Neural cell (in vitro differentiated cells): ENCODE measurements at regions not wholly inside any gene's neighbourhood (a gene's known extent, or its start where the extent isn't known, plus 50 kb on each side); places are given as distances from the start of the nearest gene placed in this dataset.

Source experiments
- H2AFZ ChIP-seq: fragments of 200-600, 300-800 bp; sonication (generic), shearing (Covaris generic); 2 replicates; pipeline ENCODE4 v1.6.0; 2014; ENCODE audit warnings: low read depth, mild to moderate bottlenecking, antibody characterized with exemption, low read length, moderate library complexity
- H3F3A ChIP-seq: fragments of 200-600 bp; shearing (Covaris generic); 2 replicates; pipeline ENCODE4 v1.6.1; 2016; ENCODE audit warnings: mild to moderate bottlenecking, moderate library complexity, mixed read lengths, antibody characterized with exemption, low read length; ENCODE audit not compliant: insufficient read depth, poor library complexity, severe bottlenecking
- H3K27ac ChIP-seq: fragments of 200-600, 300-800 bp; sonication (generic), shearing (Covaris generic); 2 replicates; pipeline ENCODE4 v1.5.1; 2014; ENCODE audit warnings: mild to moderate bottlenecking, low read length, moderate library complexity
- H3K27me3 ChIP-seq: fragments of 300-800, 200-600 bp; sonication (generic), shearing (Covaris generic); 2 replicates; pipeline ENCODE4 v1.6.0; 2014; ENCODE audit warnings: mild to moderate bottlenecking, low read depth, low read length, moderate library complexity; ENCODE audit not compliant: insufficient read depth
- H3K36me3 ChIP-seq: fragments of 300-800, 200-600 bp; sonication (generic), shearing (Covaris generic); 2 replicates; pipeline ENCODE4 v1.5.1; 2014; ENCODE audit warnings: mild to moderate bottlenecking, antibody characterized with exemption, low read length, moderate library complexity; ENCODE audit not compliant: insufficient read depth
- H3K4me2 ChIP-seq: fragments of 300-800, 200-600 bp; sonication (generic), shearing (Covaris generic); 2 replicates; pipeline ENCODE4 v1.6.0; 2014; ENCODE audit warnings: mild to moderate bottlenecking, low read length
- H3K4me3 ChIP-seq: fragments of 300-800, 200-600 bp; sonication (generic), shearing (Covaris generic); 2 replicates; pipeline ENCODE4 v1.5.1; 2014; ENCODE audit warnings: mild to moderate bottlenecking, low read length, moderate library complexity
- H3K79me2 ChIP-seq: fragments of 200-600 bp; shearing (Covaris generic); replicated peaks from 2 replicates; pipeline ENCODE4 v1.6.0; 2014; ENCODE audit warnings: mild to moderate bottlenecking, low read length, moderate library complexity; ENCODE audit not compliant: insufficient read depth
- H3K9ac ChIP-seq: fragments of 300-800, 200-600 bp; sonication (generic), shearing (Covaris generic); 2 replicates; pipeline ENCODE4 v1.6.1; 2016; ENCODE audit warnings: mild to moderate bottlenecking, low read length, mixed read lengths
- H3K9me2 ChIP-seq: fragments of 200-600 bp; shearing (Covaris generic); 2 replicates; pipeline ENCODE4 v1.6.1; 2016; ENCODE audit warnings: mild to moderate bottlenecking, low read length, mixed read lengths; ENCODE audit not compliant: insufficient read depth
- H3K9me3 ChIP-seq: fragments of 200-600, 300-800 bp; sonication (generic), shearing (Covaris generic); 2 replicates; pipeline ENCODE4 v1.6.1; 2016; ENCODE audit warnings: mild to moderate bottlenecking, mixed run types, low read length, moderate library complexity, mixed read lengths
- H4K20me1 ChIP-seq: fragments of 200-600 bp; shearing (Covaris generic); 2 replicates; pipeline ENCODE4 v1.6.1; 2016; ENCODE audit warnings: mild to moderate bottlenecking, mixed run types; ENCODE audit not compliant: insufficient read depth
- EP300 ChIP-seq: fragments of 450-650 bp; conservative IDR thresholded peaks from 2 replicates; pipeline ENCODE4 v1.6.1; 2014; ENCODE audit warnings: antibody characterized with exemption, mild to moderate bottlenecking, moderate library complexity; ENCODE audit not compliant: poor library complexity, severe bottlenecking
- EZH2 ChIP-seq: fragments of 200-600, 300-800 bp; shearing (Covaris generic), sonication (generic); IDR thresholded peaks from 2 replicates; pipeline ENCODE4 v1.6.1; 2014; ENCODE audit warnings: antibody characterized with exemption, low read length, borderline replicate concordance, mild to moderate bottlenecking; ENCODE audit not compliant: insufficient read depth, poor library complexity, severe bottlenecking
- MXI1 ChIP-seq: fragments of 450-650 bp; conservative IDR thresholded peaks from 2 replicates; pipeline ENCODE4 v1.6.1; 2014; ENCODE audit warnings: antibody characterized with exemption, mild to moderate bottlenecking; ENCODE audit not compliant: poor library complexity, severe bottlenecking
- POLR2AphosphoS5 ChIP-seq: IDR thresholded peaks from 2 replicates; pipeline ENCODE4 v1.6.1; 2012
- RAD21 ChIP-seq: fragments of 450-650 bp; conservative IDR thresholded peaks from 2 replicates; pipeline ENCODE4 v1.6.1; 2014; ENCODE audit warnings: antibody characterized with exemption, mild to moderate bottlenecking, moderate library complexity
- SMC3 ChIP-seq: fragments of 450-650 bp; conservative IDR thresholded peaks from 2 replicates; pipeline ENCODE4 v1.6.1; 2014; ENCODE audit warnings: antibody characterized with exemption, mild to moderate bottlenecking, moderate library complexity; ENCODE audit not compliant: poor library complexity
- TAF1 ChIP-seq: IDR thresholded peaks from 2 replicates; pipeline ENCODE4 v1.6.1; 2012; ENCODE audit warnings: low read depth
- TF ChIP-seq, protein P1 (sequence below): IDR thresholded peaks from 2 replicates; pipeline ENCODE4 v1.6.1; 2012; ENCODE audit warnings: borderline replicate concordance
- TF ChIP-seq, protein P2 (sequence below): fragments of 450-650 bp; IDR thresholded peaks from 2 replicates; pipeline ENCODE4 v1.5.1; 2014; ENCODE audit warnings: antibody characterized with exemption, mild to moderate bottlenecking, moderate library complexity; ENCODE audit not compliant: poor library complexity, severe bottlenecking

DNA sequence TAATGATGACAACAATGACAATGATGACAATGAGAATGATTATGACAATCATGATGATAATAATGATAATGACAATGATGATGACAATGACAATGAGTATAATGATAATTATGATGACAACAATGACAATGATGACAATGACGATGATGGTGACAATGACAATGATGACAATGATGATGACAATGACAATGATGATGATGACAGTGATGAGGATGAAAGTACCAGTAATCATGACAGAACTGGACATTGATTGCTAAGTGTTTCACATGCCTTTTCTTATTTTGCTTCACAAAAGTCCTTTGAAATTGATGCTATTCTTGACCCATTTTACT is 1106.0 kb upstream of the AUTS2 start:
- no peaks in the 10 kb centered on the region for H3K27me3 ChIP-seq
- H3K9me2 ChIP-seq, result no peaks in the 10 kb centered on the region
- H3K9ac ChIP-seq, result no peak overlapping the region
- TF ChIP-seq EP300 (peak; percentile 88), POLR2AphosphoS5 (peak; percentile 21), SMC3 (no peak)
- no peak overlapping the region for H3K4me3 ChIP-seq
- H3K36me3 ChIP-seq, result no peaks in the 10 kb centered on the region
- H3F3A ChIP-seq, result no peaks in the 10 kb centered on the region
- H2AFZ ChIP-seq, result no peak overlapping the region
- H3K79me2 ChIP-seq, result no peaks in the 10 kb centered on the region
- H3K9me3 ChIP-seq, result peaks cover 4% of the 10 kb centered on the region
- H3K27ac ChIP-seq, result no peak overlapping the region
- H3K4me2 ChIP-seq, result no peak overlapping the region
- H4K20me1 ChIP-seq, result no peaks in the 10 kb centered on the region

DNA sequence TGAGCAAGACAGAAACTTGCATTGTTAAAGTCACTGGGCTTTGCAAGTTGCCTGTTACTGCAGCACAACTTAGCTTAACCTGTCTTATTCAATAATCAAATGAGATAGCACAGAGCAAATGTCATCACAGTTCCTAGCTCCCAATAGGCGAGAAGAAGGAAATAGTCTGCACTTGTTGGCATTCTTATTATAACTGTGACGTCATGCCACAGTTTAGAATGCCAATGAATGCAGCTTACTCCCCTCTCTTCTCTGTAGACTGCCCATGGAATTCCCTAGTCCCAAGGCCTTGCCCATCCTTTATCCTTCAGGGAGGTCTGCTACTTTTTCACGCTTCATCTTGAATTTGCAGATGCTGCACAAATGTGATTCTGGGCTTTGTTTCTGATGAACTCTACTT is 1094.9 kb upstream of the AUTS2 start:
- H3K27me3 ChIP-seq, result no peaks in the 10 kb centered on the region
- TF ChIP-seq RAD21 (no peak), TAF1 (no peak), EZH2 (no peak), POLR2AphosphoS5 (no peak), SMC3 (no peak), EP300 (no peak), MXI1 (no peak)
- TF ChIP-seq, protein P1, sequence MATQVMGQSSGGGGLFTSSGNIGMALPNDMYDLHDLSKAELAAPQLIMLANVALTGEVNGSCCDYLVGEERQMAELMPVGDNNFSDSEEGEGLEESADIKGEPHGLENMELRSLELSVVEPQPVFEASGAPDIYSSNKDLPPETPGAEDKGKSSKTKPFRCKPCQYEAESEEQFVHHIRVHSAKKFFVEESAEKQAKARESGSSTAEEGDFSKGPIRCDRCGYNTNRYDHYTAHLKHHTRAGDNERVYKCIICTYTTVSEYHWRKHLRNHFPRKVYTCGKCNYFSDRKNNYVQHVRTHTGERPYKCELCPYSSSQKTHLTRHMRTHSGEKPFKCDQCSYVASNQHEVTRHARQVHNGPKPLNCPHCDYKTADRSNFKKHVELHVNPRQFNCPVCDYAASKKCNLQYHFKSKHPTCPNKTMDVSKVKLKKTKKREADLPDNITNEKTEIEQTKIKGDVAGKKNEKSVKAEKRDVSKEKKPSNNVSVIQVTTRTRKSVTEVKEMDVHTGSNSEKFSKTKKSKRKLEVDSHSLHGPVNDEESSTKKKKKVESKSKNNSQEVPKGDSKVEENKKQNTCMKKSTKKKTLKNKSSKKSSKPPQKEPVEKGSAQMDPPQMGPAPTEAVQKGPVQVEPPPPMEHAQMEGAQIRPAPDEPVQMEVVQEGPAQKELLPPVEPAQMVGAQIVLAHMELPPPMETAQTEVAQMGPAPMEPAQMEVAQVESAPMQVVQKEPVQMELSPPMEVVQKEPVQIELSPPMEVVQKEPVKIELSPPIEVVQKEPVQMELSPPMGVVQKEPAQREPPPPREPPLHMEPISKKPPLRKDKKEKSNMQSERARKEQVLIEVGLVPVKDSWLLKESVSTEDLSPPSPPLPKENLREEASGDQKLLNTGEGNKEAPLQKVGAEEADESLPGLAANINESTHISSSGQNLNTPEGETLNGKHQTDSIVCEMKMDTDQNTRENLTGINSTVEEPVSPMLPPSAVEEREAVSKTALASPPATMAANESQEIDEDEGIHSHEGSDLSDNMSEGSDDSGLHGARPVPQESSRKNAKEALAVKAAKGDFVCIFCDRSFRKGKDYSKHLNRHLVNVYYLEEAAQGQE, result no peak
- TF ChIP-seq, protein P2, sequence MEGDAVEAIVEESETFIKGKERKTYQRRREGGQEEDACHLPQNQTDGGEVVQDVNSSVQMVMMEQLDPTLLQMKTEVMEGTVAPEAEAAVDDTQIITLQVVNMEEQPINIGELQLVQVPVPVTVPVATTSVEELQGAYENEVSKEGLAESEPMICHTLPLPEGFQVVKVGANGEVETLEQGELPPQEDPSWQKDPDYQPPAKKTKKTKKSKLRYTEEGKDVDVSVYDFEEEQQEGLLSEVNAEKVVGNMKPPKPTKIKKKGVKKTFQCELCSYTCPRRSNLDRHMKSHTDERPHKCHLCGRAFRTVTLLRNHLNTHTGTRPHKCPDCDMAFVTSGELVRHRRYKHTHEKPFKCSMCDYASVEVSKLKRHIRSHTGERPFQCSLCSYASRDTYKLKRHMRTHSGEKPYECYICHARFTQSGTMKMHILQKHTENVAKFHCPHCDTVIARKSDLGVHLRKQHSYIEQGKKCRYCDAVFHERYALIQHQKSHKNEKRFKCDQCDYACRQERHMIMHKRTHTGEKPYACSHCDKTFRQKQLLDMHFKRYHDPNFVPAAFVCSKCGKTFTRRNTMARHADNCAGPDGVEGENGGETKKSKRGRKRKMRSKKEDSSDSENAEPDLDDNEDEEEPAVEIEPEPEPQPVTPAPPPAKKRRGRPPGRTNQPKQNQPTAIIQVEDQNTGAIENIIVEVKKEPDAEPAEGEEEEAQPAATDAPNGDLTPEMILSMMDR, result no peak
- H3F3A ChIP-seq, result no peaks in the 10 kb centered on the region
- H3K36me3 ChIP-seq, result no peaks in the 10 kb centered on the region
- no peak overlapping the region for H2AFZ ChIP-seq
- H4K20me1 ChIP-seq, result no peaks in the 10 kb centered on the region
- H3K9me2 ChIP-seq, result no peaks in the 10 kb centered on the region
- no peak overlapping the region for H3K27ac ChIP-seq
- H3K4me2 ChIP-seq, result no peak overlapping the region
- no peak overlapping the region for H3K9ac ChIP-seq
- no peaks in the 10 kb centered on the region for H3K79me2 ChIP-seq
- no peak overlapping the region for H3K4me3 ChIP-seq
- no peaks in the 10 kb centered on the region for H3K9me3 ChIP-seq

DNA sequence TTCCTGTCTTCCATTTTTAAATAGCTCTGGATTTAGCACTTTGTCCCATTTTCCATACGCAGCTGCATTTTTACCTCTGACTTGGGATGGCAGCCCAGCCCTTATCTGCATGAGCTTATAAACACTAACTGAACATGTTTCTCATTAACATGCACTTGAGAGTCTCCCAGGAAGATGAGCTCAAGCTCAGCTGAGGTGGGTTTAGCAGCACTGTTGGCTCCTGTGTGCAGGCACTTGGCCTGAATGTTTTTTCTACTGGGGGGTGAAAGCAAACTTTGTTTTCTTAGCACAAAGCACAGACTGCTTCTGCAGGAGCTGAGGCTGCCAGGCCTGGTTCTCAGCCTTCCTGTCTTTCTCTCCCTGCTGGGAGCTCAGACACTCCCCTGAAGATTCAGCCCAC is 1093.6 kb upstream of the AUTS2 start:
- TF ChIP-seq SMC3 (no peak), MXI1 (no peak), RAD21 (no peak), EP300 (no peak), POLR2AphosphoS5 (no peak), EZH2 (no peak), TAF1 (no peak)
- TF ChIP-seq, protein P2, result no peak
- TF ChIP-seq, protein P1, result no peak
- no peak overlapping the region for H3K9ac ChIP-seq
- no peaks in the 10 kb centered on the region for H3K27me3 ChIP-seq
- H3F3A ChIP-seq, result no peaks in the 10 kb centered on the region
- H3K9me3 ChIP-seq, result no peaks in the 10 kb centered on the region
- no peaks in the 10 kb centered on the region for H4K20me1 ChIP-seq
- no peaks in the 10 kb centered on the region for H3K9me2 ChIP-seq
- no peaks in the 10 kb centered on the region for H3K36me3 ChIP-seq
- no peaks in the 10 kb centered on the region for H3K79me2 ChIP-seq
- no peak overlapping the region for H3K4me3 ChIP-seq
- H2AFZ ChIP-seq, result no peak overlapping the region
- no peak overlapping the region for H3K4me2 ChIP-seq
- H3K27ac ChIP-seq, result no peak overlapping the region
